ENCODE measurements at regions not wholly inside any gene's neighbourhood (a gene's known extent, or its start where the extent isn't known, plus 50 kb on each side); places are given as distances from the start of the nearest gene placed in this dataset.
"Not testable (repeated sequence)": the region's sequence is repeated elsewhere in the genome, so short reads cannot be mapped to it uniquely, and the experiment has no call there.

- no peak for TF ChIP-seq CEBPZ (IDR thresholded peaks at IDR 0.05; ENCODE audit: low read depth, low read length)
Observed at GRCh38 chr4:158962393-158962792, 140.5 kb upstream of the RAPGEF2 start (continued).

- FAIRE-seq; in situ Hi-C loops (cut with MboI); H3K9ac ChIP-seq (ENCODE audit: control insufficient read depth, insufficient read depth, low read length); H3K36me3 ChIP-seq (ENCODE audit: control insufficient read depth in 2 of 2, insufficient read depth in 2 of 2, low read length in 1 of 2); H3K4me2 ChIP-seq (ENCODE audit: control insufficient read depth, insufficient read depth); H3K27ac ChIP-seq (ENCODE audit: control insufficient read depth, insufficient read depth); H3K79me2 ChIP-seq (ENCODE audit: control insufficient read depth, insufficient read depth, low read length); CTCF ChIA-PET; H3K27me3 ChIP-seq (replicated peaks in 1 of 2; ENCODE audit: control insufficient read depth in 2 of 2, insufficient read depth in 2 of 2, low read length in 1 of 2); DNase-seq (ENCODE audit: low read depth, low spot score); H3K4me3 ChIP-seq; POLR2A ChIA-PET; H4K20me1 ChIP-seq (ENCODE audit: control insufficient read depth, insufficient read depth); ATAC-seq; SMC1A ChIA-PET (ENCODE audit: uncharacterized antibody, unreplicated experiment); intact Hi-C loops (cut with micrococcal nuclease; ENCODE audit: unreplicated experiment); H2AFZ ChIP-seq (ENCODE audit: control insufficient read depth, low read depth, low read length); H3K9me3 ChIP-seq (replicated peaks; ENCODE audit: control insufficient read depth, insufficient read depth, low read length); H3K4me1 ChIP-seq (ENCODE audit: control insufficient read depth, insufficient read depth, low read length); BruUV-seq (replicated peaks): not testable (repeated sequence)
- WGBS (ENCODE audit: insufficient coverage, insufficient replicate concordance, low lambda C conversion rate, missing lambda C conversion rate), result 15% methylated on average over 2 of the region's 2 CpGs
- RAD21 ChIA-PET (ENCODE audit: unreplicated experiment), result interaction anchor here (0.8 kb wide), 1 partner anchor 54 kb away, joined by 3 read pairs; no protein-coding TSS in a partner anchor
Observed at GRCh38 chr4:158963282-158963681, 139.6 kb upstream of the RAPGEF2 start.

- Histone ChIP-seq H3K27ac (ENCODE audit: control insufficient read depth, insufficient read depth) (no peak overlapping the region), H3K4me1 (ENCODE audit: control insufficient read depth, insufficient read depth, low read length) (no peaks in the 10 kb centered on the region), H3K79me2 (ENCODE audit: control insufficient read depth, insufficient read depth, low read length) (no peaks in the 10 kb centered on the region), H2AFZ (ENCODE audit: control insufficient read depth, low read depth, low read length) (no peak overlapping the region), H4K20me1 (ENCODE audit: control insufficient read depth, insufficient read depth) (no peaks in the 10 kb centered on the region), H3K4me3 (no peak overlapping the region), H3K36me3 (ENCODE audit: control insufficient read depth in 2 of 2, insufficient read depth in 2 of 2, low read length in 1 of 2) (no peaks in the 10 kb centered on the region), H3K9me3 (replicated peaks; ENCODE audit: control insufficient read depth, insufficient read depth, low read length) (no peaks in the 10 kb centered on the region), H3K9ac (ENCODE audit: control insufficient read depth, insufficient read depth, low read length) (no peak overlapping the region), H3K4me2 (ENCODE audit: control insufficient read depth, insufficient read depth) (no peak overlapping the region), H3K27me3 (replicated peaks in 1 of 2; ENCODE audit: control insufficient read depth in 2 of 2, insufficient read depth in 2 of 2, low read length in 1 of 2) (no peaks in the 10 kb centered on the region)
- 68% methylated on average over 5 of the region's 5 CpGs for WGBS (ENCODE audit: insufficient coverage, insufficient replicate concordance, low lambda C conversion rate, missing lambda C conversion rate)
- no peak for DNase-seq (ENCODE audit: low read depth, low spot score)
- ChIA-PET CTCF (no interaction called here), SMC1A (ENCODE audit: uncharacterized antibody, unreplicated experiment) (no interaction called here), POLR2A (no interaction called here), RAD21 (ENCODE audit: unreplicated experiment) (no interaction called here)
- in situ Hi-C loops (cut with MboI) (no loop called here), intact Hi-C loops (cut with micrococcal nuclease; ENCODE audit: unreplicated experiment) (no loop called here)
- no peak for FAIRE-seq
- BruUV-seq (replicated peaks), result no TSS peak
- no peak for TF ChIP-seq CHD1 (IDR thresholded peaks at IDR 0.05; ENCODE audit: low read depth, low read length)
- peak; percentile 69; the same call in 1 of the 2 replicates for TF ChIP-seq SPI1 (IDR thresholded peaks at IDR 0.05; ENCODE audit: borderline replicate concordance, insufficient read depth, low read depth, low read length)
- peak; percentile 55; the same call in 2 of the 3 replicates for ATAC-seq
Observed at GRCh38 chr4:158964114-158964727, 138.7 kb upstream of the RAPGEF2 start.
